ENCODE measurements at regions not wholly inside any gene's neighbourhood (a gene's known extent, or its start where the extent isn't known, plus 50 kb on each side); places are given as distances from the start of the nearest gene placed in this dataset.

DNA sequence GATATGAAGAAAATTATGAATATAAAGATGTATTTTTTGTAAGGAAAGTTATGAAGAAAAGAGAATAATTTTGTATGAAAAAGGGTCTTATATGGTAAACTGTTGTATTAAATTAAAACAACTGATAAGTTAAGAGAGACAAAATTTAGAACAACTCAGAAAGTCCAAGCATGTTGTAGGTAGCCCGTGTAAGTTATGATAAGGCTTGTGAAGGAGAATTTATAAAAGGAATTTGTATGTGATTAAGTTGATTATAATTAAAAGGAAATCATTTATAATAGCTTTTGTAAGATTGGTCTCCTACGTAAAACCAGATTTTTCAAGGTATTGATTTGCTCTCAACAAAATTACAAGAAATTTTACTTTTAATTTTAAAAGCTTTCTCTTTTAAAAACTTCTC lies 1579.3 kb downstream of the HACE1 start:
- H3K4me1 ChIP-seq, result no peaks in the 10 kb centered on the region
- no peaks in the 10 kb centered on the region for H3K36me3 ChIP-seq
- intact Hi-C loops (cut with DNase I; ENCODE audit: low total_unique reads), result no loop called here
- no peak for TF ChIP-seq EP300 (IDR thresholded peaks at IDR 0.05)
- no peak for TF ChIP-seq POLR2A (IDR thresholded peaks at IDR 0.05)
- no peak for TF ChIP-seq CTCF (IDR thresholded peaks at IDR 0.05)
- TF ChIP-seq POLR2AphosphoS5 (IDR thresholded peaks at IDR 0.05), result no peak
- 79 to 86% (median 84%) methylated on average over 2 of the region's 2 CpGs for WGBS, 5 donors
- no peak overlapping the region for H3K27ac ChIP-seq
- peaks cover 0 to 4% (median 0%) of the 10 kb centered on the region in 4 donors for H3K9me3 ChIP-seq
- DNase-seq, result no peak
- H3K4me3 ChIP-seq, result no peak overlapping the region
- no peaks in the 10 kb centered on the region for H3K27me3 ChIP-seq

GRCh38 chr6:103277936-103278335 lies 1581.8 kb downstream of the HACE1 start:
- peak in 1 of 2 donors; percentile 16 for DNase-seq
- no peaks in the 10 kb centered on the region for H3K27me3 ChIP-seq
- H3K27ac ChIP-seq, result no peak overlapping the region
- H3K4me1 ChIP-seq, result no peaks in the 10 kb centered on the region
- H3K4me3 ChIP-seq, result no peak overlapping the region
- intact Hi-C loops (cut with DNase I; ENCODE audit: low total_unique reads), result no loop called here
- 69 to 94% (median 86%) methylated on average over 1 of the region's 1 CpG for WGBS, 5 donors
- H3K9me3 ChIP-seq, result peaks cover 0 to 4% (median 0%) of the 10 kb centered on the region in 4 donors
- no peak for TF ChIP-seq POLR2A (IDR thresholded peaks at IDR 0.05)
- no peak for TF ChIP-seq EP300 (IDR thresholded peaks at IDR 0.05)
- TF ChIP-seq POLR2AphosphoS5 (IDR thresholded peaks at IDR 0.05), result no peak
- TF ChIP-seq CTCF (IDR thresholded peaks at IDR 0.05), result no peak
- H3K36me3 ChIP-seq, result no peaks in the 10 kb centered on the region

- peak in 1 of 2 donors; percentile 35 for DNase-seq
- H3K27ac ChIP-seq, result no peak overlapping the region
- H3K4me1 ChIP-seq, result no peaks in the 10 kb centered on the region
- H3K4me3 ChIP-seq, result no peak overlapping the region
- 12 to 22% (median 13%) methylated on average over 1 of the region's 1 CpG for WGBS, 5 donors
- H3K36me3 ChIP-seq, result no peaks in the 10 kb centered on the region
- intact Hi-C loops (cut with DNase I; ENCODE audit: low total_unique reads), result no loop called here
- H3K27me3 ChIP-seq, result no peaks in the 10 kb centered on the region
- TF ChIP-seq POLR2A (IDR thresholded peaks at IDR 0.05) (no peak), POLR2AphosphoS5 (IDR thresholded peaks at IDR 0.05) (no peak), EP300 (IDR thresholded peaks at IDR 0.05) (no peak), CTCF (IDR thresholded peaks at IDR 0.05) (no peak)
- no peaks in the 10 kb centered on the region for H3K9me3 ChIP-seq
These were observed 1586.7 kb downstream of the HACE1 start for GRCh38 chr6:103273048-103273447.

DNA sequence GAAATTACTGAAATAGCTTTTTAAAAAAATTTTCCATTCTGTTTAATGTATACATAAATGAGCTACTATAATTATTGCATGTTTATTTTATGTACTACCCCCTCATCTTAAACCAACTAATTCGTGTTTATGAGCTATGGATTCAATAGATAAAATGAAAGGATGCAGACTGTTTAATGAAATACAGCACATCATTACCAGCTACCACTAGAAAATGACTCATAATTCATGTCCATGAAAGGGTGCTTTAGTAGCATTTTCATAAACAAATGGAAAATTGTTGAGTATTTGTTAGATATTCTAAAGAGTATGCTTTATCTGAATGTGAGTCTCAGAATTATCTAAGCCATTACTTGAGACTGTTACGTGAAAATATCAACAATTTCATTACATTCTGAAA lies 1590.1 kb downstream of the HACE1 start:
- Histone ChIP-seq H3K27ac (no peak overlapping the region), H3K4me3 (no peak overlapping the region), H3K4me1 (no peaks in the 10 kb centered on the region), H3K9me3 (no peaks in the 10 kb centered on the region), H3K27me3 (no peaks in the 10 kb centered on the region), H3K36me3 (no peaks in the 10 kb centered on the region)
- intact Hi-C loops (cut with DNase I; ENCODE audit: low total_unique reads), result no loop called here
- TF ChIP-seq EP300 (IDR thresholded peaks at IDR 0.05) (no peak), POLR2A (IDR thresholded peaks at IDR 0.05) (no peak), CTCF (IDR thresholded peaks at IDR 0.05) (no peak), POLR2AphosphoS5 (IDR thresholded peaks at IDR 0.05) (no peak)
- WGBS, 5 donors, result 35 to 43% (median 38%) methylated on average over 2 of the region's 2 CpGs
- no peak for DNase-seq
